Psoas muscle (tissue), 7 donors: ENCODE measurements at regions not wholly inside any gene's neighbourhood (a gene's known extent, or its start where the extent isn't known, plus 50 kb on each side); places are given as distances from the start of the nearest gene placed in this dataset.

Experiments used
- ATAC-seq, 4 donors: fragments of 200-7000 bp; cut with Tn5 transposase; one replicate each; pipeline ENCODE4 v1.9.1; 2020; ENCODE audit warnings: moderate library complexity in 3 of 4, mild to moderate bottlenecking in 2 of 4
- DNase-seq, 2 donors: peaks; one replicate each; pipeline ENCODE4 v3.0.0-alpha.2; 2020
- H3K27ac ChIP-seq: fragments of 200-600 bp; one replicate; pipeline ENCODE4 v1.8.0; 2022
- H3K27me3 ChIP-seq, 3 donors: fragments of 200-600 bp in 1 of 3; one replicate each; pipeline versions ENCODE4 v1.6.1 to v1.8.0; 2013 to 2022; ENCODE audit warnings: low read length in 2 of 3, mild to moderate bottlenecking in 2 of 3, moderate library complexity in 1 of 3; ENCODE audit not compliant: insufficient read depth in 3 of 3
- H3K36me3 ChIP-seq, 2 donors: fragments of 200-600 bp in 1 of 2; one replicate each; pipeline versions ENCODE4 v1.6.1 to v1.8.0; 2013 to 2022; ENCODE audit warnings: low read depth in 1 of 2, mild to moderate bottlenecking in 1 of 2, moderate library complexity in 1 of 2; ENCODE audit not compliant: insufficient read depth in 1 of 2
- H3K4me1 ChIP-seq: fragments of 200-600 bp; one replicate; pipeline ENCODE4 v1.8.0; 2022
- H3K4me3 ChIP-seq: fragments of 200-600 bp; one replicate; pipeline ENCODE4 v1.8.0; 2022; ENCODE audit warnings: mild to moderate bottlenecking
- H3K9me3 ChIP-seq: fragments of 200-600 bp; one replicate; pipeline ENCODE4 v1.8.0; 2022
- WGBS, 3 donors: extraction: QIAGEN DNeasy Blood & Tissue Kit; methylation state at CpG; one replicate each; pipeline versions ENCODE4 v1.1.6 to v1.1.7; 2013; 5-methylcytosine and 5-hydroxymethylcytosine counted together
- intact Hi-C, 2 donors: fragments of 100-400 bp; cut with DNase I; formaldehyde crosslinking; loops; one replicate each; pipeline versions ENCODE4 v1.11.0 to v1.14.2; 2022
- TF ChIP-seq, protein P1 (sequence below): fragments of 200-600 bp; IDR thresholded peaks from one replicate; pipeline ENCODE4 v1.8.0; 2022; ENCODE audit warnings: antibody characterized with exemption
- donor health status: healthy with polysubstance abuse.
- donor health status: DM: no; HTN: no; CAD: no; lungs with moderate emphysema.
- donor health status: Bipolar disorder and iron deficiency.
- donor health status: healthy.
- donor health status: DM: yes; HTN: yes; CAD: no.
- donor health status: DM: no; HTN: no; CAD: no.
- donor health status: DM: yes; HTN: yes; CAD: no.

DNA sequence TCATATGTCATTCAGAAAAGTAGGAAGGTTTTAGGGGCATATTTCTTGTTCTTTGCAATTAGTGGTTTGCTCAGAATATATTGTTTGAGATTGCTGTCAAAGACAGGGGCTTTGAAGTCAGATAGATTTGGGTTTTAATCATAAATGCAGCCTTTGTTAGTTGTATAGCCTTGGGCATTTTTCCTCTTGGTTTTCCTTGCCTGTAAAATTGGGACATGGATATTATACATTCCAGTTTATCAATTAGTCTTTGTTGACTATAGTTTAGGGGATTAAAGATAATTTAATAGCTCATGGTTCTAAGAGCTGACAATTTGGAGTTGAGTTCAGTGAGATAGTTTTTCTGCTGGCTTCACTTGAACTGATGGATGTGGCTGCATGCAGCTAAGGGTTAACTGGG, 88.9 kb downstream of the DMAC1 start:
- Histone ChIP-seq H3K4me1 (no peaks in the 10 kb centered on the region), H3K36me3 (no peaks in the 10 kb centered on the region), H3K4me3 (no peak overlapping the region), H3K27me3 (no peaks in the 10 kb centered on the region), H3K27ac (no peak overlapping the region), H3K9me3 (no peaks in the 10 kb centered on the region)
- TF ChIP-seq, protein P1, sequence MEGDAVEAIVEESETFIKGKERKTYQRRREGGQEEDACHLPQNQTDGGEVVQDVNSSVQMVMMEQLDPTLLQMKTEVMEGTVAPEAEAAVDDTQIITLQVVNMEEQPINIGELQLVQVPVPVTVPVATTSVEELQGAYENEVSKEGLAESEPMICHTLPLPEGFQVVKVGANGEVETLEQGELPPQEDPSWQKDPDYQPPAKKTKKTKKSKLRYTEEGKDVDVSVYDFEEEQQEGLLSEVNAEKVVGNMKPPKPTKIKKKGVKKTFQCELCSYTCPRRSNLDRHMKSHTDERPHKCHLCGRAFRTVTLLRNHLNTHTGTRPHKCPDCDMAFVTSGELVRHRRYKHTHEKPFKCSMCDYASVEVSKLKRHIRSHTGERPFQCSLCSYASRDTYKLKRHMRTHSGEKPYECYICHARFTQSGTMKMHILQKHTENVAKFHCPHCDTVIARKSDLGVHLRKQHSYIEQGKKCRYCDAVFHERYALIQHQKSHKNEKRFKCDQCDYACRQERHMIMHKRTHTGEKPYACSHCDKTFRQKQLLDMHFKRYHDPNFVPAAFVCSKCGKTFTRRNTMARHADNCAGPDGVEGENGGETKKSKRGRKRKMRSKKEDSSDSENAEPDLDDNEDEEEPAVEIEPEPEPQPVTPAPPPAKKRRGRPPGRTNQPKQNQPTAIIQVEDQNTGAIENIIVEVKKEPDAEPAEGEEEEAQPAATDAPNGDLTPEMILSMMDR, result no peak
- DNase-seq (no peak), ATAC-seq (no peak)
- intact Hi-C loops, result no loop called here

- H3K9me3 ChIP-seq, result no peaks in the 10 kb centered on the region
- H3K36me3 ChIP-seq, result no peaks in the 10 kb centered on the region
- no peak overlapping the region for H3K27ac ChIP-seq
- no peaks in the 10 kb centered on the region for H3K27me3 ChIP-seq
- H3K4me3 ChIP-seq, result no peak overlapping the region
- H3K4me1 ChIP-seq, result no peaks in the 10 kb centered on the region
- DNase-seq (no peak), ATAC-seq (no peak)
- TF ChIP-seq, protein P1, result no peak
- 81 to 87% (median 87%) methylated on average over 4 of the region's 4 CpGs for WGBS, 3 donors
- intact Hi-C loops, result no loop called here
These were observed 91.6 kb downstream of the DMAC1 start for GRCh38 chr9:7707934-7708333.

DNA sequence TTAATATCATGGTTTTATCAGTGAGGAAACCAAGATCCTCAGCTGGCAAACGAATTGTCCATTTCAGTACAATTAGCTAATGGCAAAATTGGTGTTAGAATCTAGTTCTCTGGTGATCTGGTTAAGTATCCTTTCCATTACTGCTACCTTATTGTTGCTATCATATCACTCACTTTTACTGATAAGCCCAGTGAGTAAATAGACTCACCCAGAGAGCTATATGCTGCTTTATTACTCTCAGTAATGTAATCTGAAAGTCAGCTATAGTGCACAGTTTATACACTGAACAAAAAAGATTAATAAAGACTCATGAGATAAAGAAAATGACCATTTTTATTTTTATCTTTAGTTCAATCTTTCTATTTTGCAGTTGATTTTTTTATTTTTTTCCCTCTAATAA, 95.0 kb downstream of the DMAC1 start:
- Histone ChIP-seq H3K4me1 (no peaks in the 10 kb centered on the region), H3K27me3 (no peaks in the 10 kb centered on the region), H3K4me3 (no peak overlapping the region), H3K9me3 (no peaks in the 10 kb centered on the region), H3K27ac (no peak overlapping the region), H3K36me3 (no peaks in the 10 kb centered on the region)
- DNase-seq (no peak), ATAC-seq (no peak)
- intact Hi-C loops, result no loop called here
- TF ChIP-seq, protein P1, result no peak
- 55 to 63% (median 58%) methylated on average over 1 of the region's 1 CpG for WGBS, 3 donors

- H3K27ac ChIP-seq, result no peak overlapping the region
- intact Hi-C loops, result no loop called here
- H3K27me3 ChIP-seq, result no peaks in the 10 kb centered on the region
- DNase-seq (no peak), ATAC-seq (no peak)
- no peaks in the 10 kb centered on the region for H3K36me3 ChIP-seq
- H3K4me3 ChIP-seq, result no peak overlapping the region
- H3K4me1 ChIP-seq, result no peaks in the 10 kb centered on the region
- no peaks in the 10 kb centered on the region for H3K9me3 ChIP-seq
- 85 to 89% (median 87%) methylated on average over 2 of the region's 2 CpGs for WGBS, 3 donors
- TF ChIP-seq, protein P1, result no peak
These were observed 107.7 kb downstream of the DMAC1 start for GRCh38 chr9:7691909-7692308.

DNA sequence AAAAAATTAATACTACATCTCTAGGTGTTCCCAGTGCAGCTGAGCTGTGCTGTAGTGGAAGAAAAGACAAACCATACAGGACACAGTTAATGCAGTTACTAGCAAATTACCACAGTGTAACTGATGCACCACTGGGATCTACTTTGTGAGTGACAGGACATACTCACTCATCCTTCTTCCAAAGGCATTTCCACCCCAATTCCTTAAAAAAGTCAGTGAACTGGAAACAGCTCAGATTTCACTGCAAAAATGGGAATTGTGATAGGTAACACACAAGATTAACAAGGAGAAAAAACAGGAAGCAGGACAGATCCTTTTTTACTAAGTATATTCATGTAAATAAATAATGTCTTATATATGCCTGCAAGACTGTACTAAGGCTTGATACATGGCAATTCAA, 109.6 kb downstream of the DMAC1 start:
- DNase-seq (no peak), ATAC-seq (no peak)
- H3K4me1 ChIP-seq, result no peaks in the 10 kb centered on the region
- H3K9me3 ChIP-seq, result no peaks in the 10 kb centered on the region
- intact Hi-C loops, result no loop called here
- no peak overlapping the region for H3K27ac ChIP-seq
- no peaks in the 10 kb centered on the region for H3K27me3 ChIP-seq
- no peak overlapping the region for H3K4me3 ChIP-seq
- TF ChIP-seq, protein P1, result no peak
- H3K36me3 ChIP-seq, result no peaks in the 10 kb centered on the region
